Ovary (tissue), 7 donors: ENCODE measurements at regions not wholly inside any gene's neighbourhood (a gene's known extent, or its start where the extent isn't known, plus 50 kb on each side); places are given as distances from the start of the nearest gene placed in this dataset.
"Not testable (repeated sequence)": the region's sequence is repeated elsewhere in the genome, so short reads cannot be mapped to it uniquely, and the experiment has no call there.

Experiments used
- DNase-seq, 5 donors: peaks; one replicate each; pipeline ENCODE4 v3.0.0-alpha.2; 2019 to 2020
- H3K27ac ChIP-seq, 2 donors: fragments of 200-600 bp; one replicate each; pipeline versions ENCODE4 v1.5.1 to v1.8.0; 2019 to 2022
- H3K27me3 ChIP-seq: fragments of 200-600 bp; one replicate; pipeline ENCODE4 v1.8.0; 2022
- H3K36me3 ChIP-seq: fragments of 200-600 bp; sonication (generic); one replicate; pipeline ENCODE4 v1.5.1; 2019
- H3K4me1 ChIP-seq: one replicate; pipeline ENCODE4 v1.8.1; 2013; ENCODE audit warnings: mild to moderate bottlenecking, moderate library complexity; ENCODE audit not compliant: insufficient read depth
- H3K4me3 ChIP-seq: fragments of 200-600 bp; sonication (generic); one replicate; pipeline ENCODE4 v1.5.1; 2017
- H3K9me3 ChIP-seq, 2 donors: fragments of 200-600 bp in 1 of 2; sonication (generic) in 1 of 2; one replicate each; pipeline versions ENCODE4 v1.5.1 to v1.8.1; 2013 to 2019; ENCODE audit warnings: mild to moderate bottlenecking in 1 of 2, moderate library complexity in 1 of 2
- WGBS, 3 donors: extraction: QIAGEN DNeasy Blood & Tissue Kit in 1 of 3; methylation state at CpG; one replicate each; pipeline versions ENCODE4 v1.1.5 to v1.1.7; 2013 to 2017; 5-methylcytosine and 5-hydroxymethylcytosine counted together
- intact Hi-C, 4 donors: fragments of 100-400 bp; cut with DNase I; formaldehyde crosslinking; loops; one replicate each; pipeline versions ENCODE4 v1.11.0 to v1.15.1; 2022 to 2023
- donor health status: DM: no; HTN: no; CAD: no; lungs with moderate emphysema.
- donor health status: DM: no; HTN: no; CAD: no.
- donor health status: Bipolar disorder and iron deficiency.
- donor health status: DM: no; HTN: no; CAD: no.
- donor health status: DM: yes; HTN: yes; CAD: no.

DNA sequence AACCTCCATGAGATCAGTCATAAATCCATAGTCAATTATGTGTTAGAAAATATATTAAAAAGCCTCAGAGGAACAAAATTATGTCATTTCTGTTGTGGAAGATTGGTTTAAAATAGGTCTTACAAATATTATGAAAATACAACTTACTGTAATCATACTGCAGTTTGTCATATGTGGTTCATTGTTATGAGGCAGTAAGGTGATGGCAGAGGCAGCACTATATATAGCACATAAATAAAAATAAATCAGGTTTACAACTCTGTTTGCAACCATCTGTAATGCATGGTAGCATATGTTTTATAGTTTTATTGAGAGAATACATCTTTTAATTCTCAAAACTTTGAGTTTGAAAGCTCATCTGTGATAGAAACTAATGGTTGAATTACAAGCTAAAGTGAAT is 651.4 kb downstream of the PCDH11X start:
- H3K27me3 ChIP-seq, H3K27ac ChIP-seq, H3K4me1 ChIP-seq, DNase-seq, H3K4me3 ChIP-seq, H3K9me3 ChIP-seq, intact Hi-C loops, H3K36me3 ChIP-seq: not testable (repeated sequence)

GRCh38 chrX:92460539-92460938 is 681.4 kb downstream of the PCDH11X start:
- H3K27me3 ChIP-seq, H3K4me1 ChIP-seq, DNase-seq, H3K9me3 ChIP-seq, H3K4me3 ChIP-seq, intact Hi-C loops, H3K27ac ChIP-seq, H3K36me3 ChIP-seq: not testable (repeated sequence)
- 87 to 96% (median 93%) methylated on average over 13 of the region's 13 CpGs for WGBS, 3 donors

DNA sequence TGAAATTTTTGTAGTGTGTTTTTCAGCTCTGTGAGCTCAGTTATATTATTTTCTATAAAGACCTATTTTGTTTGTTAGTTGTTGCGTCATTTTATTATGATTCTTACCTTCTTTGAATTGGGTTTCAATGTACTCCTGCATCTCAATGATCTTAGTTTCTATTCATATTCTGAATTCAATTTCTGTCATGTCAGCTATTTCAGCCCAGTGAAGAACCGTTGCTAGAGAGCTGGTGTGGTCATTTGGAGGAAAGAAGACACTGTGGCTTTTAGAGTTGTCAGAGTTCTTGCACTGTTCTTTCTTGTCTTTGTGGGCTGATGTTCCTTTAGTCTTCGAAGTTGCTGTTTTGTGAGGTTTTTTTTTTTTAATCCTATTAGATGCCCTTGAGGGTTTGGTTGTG is 701.0 kb downstream of the PCDH11X start:
- H3K27ac ChIP-seq, H3K36me3 ChIP-seq, H3K27me3 ChIP-seq, DNase-seq, intact Hi-C loops, H3K4me3 ChIP-seq, H3K9me3 ChIP-seq, H3K4me1 ChIP-seq: not testable (repeated sequence)
- 80 to 89% (median 85%) methylated on average over 3 of the region's 3 CpGs for WGBS, 3 donors

DNA sequence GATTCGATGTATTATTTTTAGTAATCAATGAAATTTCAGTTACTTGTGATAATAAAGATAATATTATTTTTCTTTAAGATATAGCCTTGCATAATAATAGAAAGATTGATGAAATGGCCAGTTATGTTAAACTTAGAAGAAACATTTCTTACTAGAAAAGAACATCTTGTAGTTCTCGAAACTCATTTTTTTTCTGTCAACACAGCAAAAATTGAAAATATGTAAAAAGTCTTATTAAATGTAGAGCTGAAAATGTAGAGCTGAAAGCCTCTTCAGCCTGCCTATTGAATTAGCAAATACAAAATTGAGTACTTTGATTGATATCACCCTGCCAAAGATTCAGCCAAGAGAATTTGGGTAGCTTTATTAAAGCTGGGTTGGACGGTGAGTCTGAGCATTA is 706.3 kb downstream of the PCDH11X start:
- H3K4me1 ChIP-seq, H3K36me3 ChIP-seq, H3K4me3 ChIP-seq, H3K9me3 ChIP-seq, DNase-seq, intact Hi-C loops, H3K27me3 ChIP-seq, H3K27ac ChIP-seq: not testable (repeated sequence)
- 70 to 72% (median 71%) methylated on average over 3 of the region's 3 CpGs for WGBS, 3 donors

DNA sequence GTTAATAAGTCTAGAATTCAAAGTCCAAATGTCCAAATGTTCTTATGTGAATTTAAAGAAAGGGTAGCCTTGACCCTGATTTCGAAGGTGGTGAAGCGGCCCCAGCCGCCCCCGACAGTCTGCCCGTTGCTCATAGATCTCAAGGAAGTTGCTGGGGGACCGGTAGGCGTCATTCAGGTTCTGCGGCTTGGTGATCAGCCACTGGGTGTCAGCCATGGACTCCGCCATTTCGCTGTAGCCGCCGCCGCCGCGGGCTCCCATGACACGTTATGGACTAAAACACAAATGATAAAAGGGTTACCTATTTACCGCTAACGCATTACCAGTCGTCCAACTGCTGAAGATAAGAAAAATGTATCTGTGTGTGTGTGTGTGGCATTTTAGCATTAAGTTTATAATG is 736.1 kb downstream of the PCDH11X start:
- DNase-seq, intact Hi-C loops, H3K27me3 ChIP-seq, H3K4me3 ChIP-seq, H3K36me3 ChIP-seq, H3K4me1 ChIP-seq, H3K9me3 ChIP-seq, H3K27ac ChIP-seq: not testable (repeated sequence)
- WGBS, 3 donors, result 93 to 97% (median 95%) methylated on average over 19 of the region's 19 CpGs

DNA sequence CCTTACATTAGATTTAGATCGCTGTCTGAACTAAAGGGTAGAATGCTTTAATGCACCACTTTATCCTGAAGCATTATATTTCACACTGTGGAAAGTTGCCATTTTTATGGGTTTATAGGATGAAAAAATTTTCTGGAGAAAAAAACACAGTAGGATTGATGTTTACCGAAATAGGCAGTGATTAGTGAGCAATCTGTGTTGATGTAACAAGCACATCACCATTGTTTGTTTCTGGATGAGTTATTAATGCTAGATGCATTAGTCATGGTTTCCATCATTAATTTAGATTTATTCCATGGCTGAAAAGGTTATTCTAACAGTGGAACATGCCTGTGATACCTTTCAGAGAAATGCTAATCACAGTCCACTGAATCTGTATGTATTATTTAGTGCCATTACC is 749.8 kb downstream of the PCDH11X start:
- H3K4me3 ChIP-seq, H3K27me3 ChIP-seq, H3K27ac ChIP-seq, intact Hi-C loops, H3K4me1 ChIP-seq, DNase-seq, H3K36me3 ChIP-seq, H3K9me3 ChIP-seq: not testable (repeated sequence)
- 66 to 81% (median 73%) methylated on average over 2 of the region's 2 CpGs for WGBS, 3 donors

DNA sequence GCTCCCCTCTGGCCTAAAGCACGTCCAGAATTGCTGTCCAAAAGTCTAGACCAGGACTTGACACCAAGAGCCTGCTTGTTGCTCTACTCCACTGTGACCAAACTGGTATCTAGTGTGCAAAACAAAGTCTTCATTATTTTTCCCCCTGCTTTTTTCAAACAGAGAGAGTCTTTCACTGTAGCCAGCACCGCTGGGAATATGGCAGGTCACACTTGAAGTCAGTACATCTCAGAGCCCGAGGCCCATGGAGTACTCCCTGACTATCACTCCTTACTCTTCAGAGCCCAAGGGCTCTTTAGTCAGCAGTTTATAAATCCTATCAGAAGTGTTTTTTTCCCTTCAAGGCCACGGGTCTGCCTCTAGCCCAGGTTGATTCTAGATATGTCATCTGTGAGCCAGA is 761.3 kb downstream of the PCDH11X start:
- intact Hi-C loops, H3K9me3 ChIP-seq, H3K27ac ChIP-seq, H3K4me1 ChIP-seq, DNase-seq, H3K4me3 ChIP-seq, H3K36me3 ChIP-seq, H3K27me3 ChIP-seq: not testable (repeated sequence)
- WGBS, 3 donors, result 55 to 61% (median 58%) methylated on average over 4 of the region's 4 CpGs

GRCh38 chrX:92558323-92558722 is 779.1 kb downstream of the PCDH11X start:
- DNase-seq, intact Hi-C loops: not testable (repeated sequence)

GRCh38 chrX:92558796-92559195 is 779.6 kb downstream of the PCDH11X start:
- DNase-seq, intact Hi-C loops, H3K27ac ChIP-seq, H3K4me3 ChIP-seq, H3K36me3 ChIP-seq, H3K27me3 ChIP-seq, H3K4me1 ChIP-seq, H3K9me3 ChIP-seq: not testable (repeated sequence)
- WGBS, 3 donors, result 51 to 61% (median 55%) methylated on average over 1 of the region's 1 CpG

More at GRCh38 chrX:92558323-92558722, 779.1 kb downstream of the PCDH11X start:
- not testable (repeated sequence) for H3K36me3 ChIP-seq, H3K9me3 ChIP-seq, H3K27me3 ChIP-seq, H3K27ac ChIP-seq, H3K4me1 ChIP-seq, H3K4me3 ChIP-seq

GRCh38 chrX:92560083-92560482 is 780.9 kb downstream of the PCDH11X start:
- not testable (repeated sequence) for H3K27me3 ChIP-seq, H3K27ac ChIP-seq
- 25 to 57% (median 48%) methylated on average over 2 of the region's 2 CpGs for WGBS, 3 donors

DNA sequence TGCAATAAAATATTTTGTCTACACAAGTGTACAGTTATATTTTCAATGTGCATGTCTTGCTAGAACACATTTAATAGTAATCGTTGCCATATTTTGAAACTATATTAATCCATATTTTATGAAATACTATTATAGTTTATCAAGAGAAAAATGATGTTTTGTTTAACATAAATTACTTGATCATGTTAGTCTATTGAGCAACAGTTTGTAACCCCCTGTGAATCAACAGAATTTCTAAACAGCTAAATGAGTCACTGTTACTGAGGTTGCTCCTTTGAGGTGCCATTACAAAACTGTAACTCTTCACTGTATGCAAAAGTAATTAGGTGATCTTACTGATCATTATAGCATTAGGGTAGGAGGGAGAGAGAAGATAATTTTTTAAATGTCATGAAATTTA is 791.0 kb downstream of the PCDH11X start:
- H3K36me3 ChIP-seq, H3K4me3 ChIP-seq, H3K27ac ChIP-seq, H3K27me3 ChIP-seq, DNase-seq, intact Hi-C loops, H3K4me1 ChIP-seq, H3K9me3 ChIP-seq: not testable (repeated sequence)
- 85 to 92% (median 86%) methylated on average over 1 of the region's 1 CpG for WGBS, 3 donors

More at GRCh38 chrX:92560083-92560482, 780.9 kb downstream of the PCDH11X start:
- H3K4me1 ChIP-seq, H3K36me3 ChIP-seq, H3K9me3 ChIP-seq, DNase-seq, H3K4me3 ChIP-seq, intact Hi-C loops: not testable (repeated sequence)

DNA sequence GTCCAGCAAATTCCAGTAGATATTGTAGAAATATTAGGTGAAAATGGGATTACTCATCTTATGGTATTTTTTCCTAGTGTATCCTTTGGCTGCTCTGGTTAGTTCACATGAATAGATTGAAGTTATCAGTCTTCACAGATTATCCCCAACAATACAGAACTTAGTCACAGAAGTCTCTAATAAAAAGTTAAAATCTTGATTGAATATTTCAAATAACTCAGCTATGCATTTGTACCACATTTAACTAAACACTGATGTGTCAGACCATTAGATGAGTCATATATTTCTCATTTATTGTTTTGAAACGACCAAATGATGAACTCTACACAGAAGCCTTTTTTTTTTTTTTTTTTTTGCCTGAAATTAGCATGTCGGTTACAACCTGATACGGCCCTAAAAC is 807.5 kb downstream of the PCDH11X start:
- H3K27me3 ChIP-seq, H3K27ac ChIP-seq, H3K4me1 ChIP-seq, DNase-seq, intact Hi-C loops, H3K9me3 ChIP-seq, H3K4me3 ChIP-seq, H3K36me3 ChIP-seq: not testable (repeated sequence)
- WGBS, 3 donors, result 39 to 52% (median 43%) methylated on average over 3 of the region's 3 CpGs

DNA sequence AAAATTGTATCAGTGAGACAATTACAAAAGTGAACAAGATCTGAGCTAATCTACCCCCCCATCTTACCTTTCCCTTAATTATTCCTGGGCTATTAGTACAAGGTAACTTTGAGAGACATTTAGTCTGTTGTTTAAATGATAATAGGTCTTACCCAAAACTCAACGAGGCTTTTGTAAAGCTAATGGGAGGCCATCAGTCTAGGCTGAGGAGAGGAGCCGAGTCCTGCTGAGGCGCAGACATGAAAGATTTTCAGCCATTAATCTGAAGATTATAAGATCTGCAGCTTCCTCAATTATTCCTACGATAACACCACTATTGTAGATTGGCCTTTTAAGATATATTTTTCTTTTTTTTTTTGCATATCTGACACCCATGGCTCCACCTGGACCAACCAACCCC is 810.5 kb downstream of the PCDH11X start:
- H3K4me3 ChIP-seq, H3K27me3 ChIP-seq, H3K27ac ChIP-seq, H3K9me3 ChIP-seq, H3K36me3 ChIP-seq, H3K4me1 ChIP-seq, DNase-seq, intact Hi-C loops: not testable (repeated sequence)
- WGBS, 3 donors, result 47 to 59% (median 57%) methylated on average over 4 of the region's 4 CpGs
